Pancreas (tissue), 10 donors: ENCODE measurements at regions not wholly inside any gene's neighbourhood (a gene's known extent, or its start where the extent isn't known, plus 50 kb on each side); places are given as distances from the start of the nearest gene placed in this dataset.

Source experiments
- ATAC-seq, 4 donors: fragments of 200-7000 bp; cut with Tn5 transposase; one replicate each; pipeline versions ENCODE4 v1.8.0 to v1.9.1; 2020; ENCODE audit warnings: mild to moderate bottlenecking in 4 of 4, moderate library complexity in 4 of 4
- DNase-seq, 6 donors: peaks; one replicate each; pipeline ENCODE4 v3.0.0-alpha.2; 2020
- FAIRE-seq: peaks from 2 replicates; lab custom pipeline; 2012; peaks lifted over from hg19 to GRCh38; lab: Jason Lieb, UNC
- H3K27ac ChIP-seq, 4 donors: fragments of 200-600 bp; sonication (generic); 1 replicate in 3 of 4; 2 replicates in 1 of 4; pipeline versions ENCODE4 v1.5.0 to v1.8.0; 2020
- H3K27me3 ChIP-seq, 4 donors: fragments of 200-600 bp; one replicate each; pipeline ENCODE4 v1.8.0; 2021
- H3K36me3 ChIP-seq, 3 donors: fragments of 200-600 bp; sonication (generic) in 1 of 3; one replicate each; pipeline versions ENCODE4 v1.5.0 to v1.8.0; 2020 to 2021
- H3K4me1 ChIP-seq, 3 donors: fragments of 200-600 bp; one replicate each; pipeline ENCODE4 v1.8.0; 2021
- H3K4me3 ChIP-seq, 4 donors: fragments of 200-600 bp; sonication (generic) in 2 of 4; one replicate each; pipeline versions ENCODE4 v1.5.0 to v1.8.0; 2020 to 2021
- H3K9me3 ChIP-seq, 4 donors: fragments of 200-600 bp; one replicate each; pipeline ENCODE4 v1.8.0; 2021
- WGBS, 2 donors: extraction: QIAGEN DNeasy Blood & Tissue Kit; methylation state at CpG; one replicate each; pipeline ENCODE4 v1.1.7; 2013; 5-methylcytosine and 5-hydroxymethylcytosine counted together
- intact Hi-C, 3 donors: fragments of 100-400 bp; cut with DNase I; formaldehyde crosslinking; loops; one replicate each; pipeline versions ENCODE4 v1.11.1 to v1.14.2; 2022
- TF ChIP-seq, protein P1 (sequence below), 4 donors: fragments of 200-600 bp; sonication (generic) in 3 of 4; IDR thresholded peaks; one replicate each; pipeline versions ENCODE4 v1.5.0 to v1.8.0; 2021; ENCODE audit warnings: antibody characterized with exemption in 4 of 4
- donor health status: healthy with polysubstance abuse.
- donor health status: DM: no; HTN: no; CAD: no; lungs with moderate emphysema.
- donor health status: DM: no; HTN: no; CAD: no.
- donor health status: control.
- donor health status: control.
- donor health status: Bipolar disorder and iron deficiency.
- donor health status: DM: yes; HTN: yes; CAD: no.
- donor health status: DM: no; HTN: no; CAD: no.
- donor health status: DM: no; HTN: no; CAD: no.
- donor health status: DM: yes; HTN: yes; CAD: no.

DNA sequence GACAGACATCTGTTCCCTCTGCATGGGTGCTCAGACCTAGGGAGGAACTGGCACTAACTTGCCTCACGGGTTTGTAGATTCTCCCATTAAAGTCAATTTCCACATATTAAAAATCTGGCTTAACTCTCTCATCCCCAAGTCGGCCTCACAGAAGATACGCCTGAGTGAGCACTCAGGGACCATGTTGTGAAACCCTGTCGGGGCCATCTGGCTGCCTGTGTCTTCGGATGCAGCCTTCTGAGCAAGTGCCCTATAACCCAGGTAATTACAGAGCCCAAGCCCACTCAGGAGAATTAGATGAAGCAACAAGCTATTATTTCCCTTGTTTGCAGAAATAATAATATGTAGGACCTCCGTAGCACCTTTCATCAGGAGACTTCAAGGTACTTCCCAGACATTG, 219.3 kb upstream of the GLI3 start:
- Histone ChIP-seq H3K9me3 (no peaks in the 10 kb centered on the region), H3K36me3 (no peaks in the 10 kb centered on the region), H3K4me3 (no peak overlapping the region), H3K4me1 (no peaks in the 10 kb centered on the region), H3K27me3 (no peaks in the 10 kb centered on the region), H3K27ac (no peak overlapping the region)
- FAIRE-seq (no peak), ATAC-seq (no peak), DNase-seq (no peak)
- WGBS, 2 donors: 50 to 76% methylated on average over 6 of the region's 6 CpGs
- intact Hi-C loops: no loop called here
- TF ChIP-seq, protein P1, sequence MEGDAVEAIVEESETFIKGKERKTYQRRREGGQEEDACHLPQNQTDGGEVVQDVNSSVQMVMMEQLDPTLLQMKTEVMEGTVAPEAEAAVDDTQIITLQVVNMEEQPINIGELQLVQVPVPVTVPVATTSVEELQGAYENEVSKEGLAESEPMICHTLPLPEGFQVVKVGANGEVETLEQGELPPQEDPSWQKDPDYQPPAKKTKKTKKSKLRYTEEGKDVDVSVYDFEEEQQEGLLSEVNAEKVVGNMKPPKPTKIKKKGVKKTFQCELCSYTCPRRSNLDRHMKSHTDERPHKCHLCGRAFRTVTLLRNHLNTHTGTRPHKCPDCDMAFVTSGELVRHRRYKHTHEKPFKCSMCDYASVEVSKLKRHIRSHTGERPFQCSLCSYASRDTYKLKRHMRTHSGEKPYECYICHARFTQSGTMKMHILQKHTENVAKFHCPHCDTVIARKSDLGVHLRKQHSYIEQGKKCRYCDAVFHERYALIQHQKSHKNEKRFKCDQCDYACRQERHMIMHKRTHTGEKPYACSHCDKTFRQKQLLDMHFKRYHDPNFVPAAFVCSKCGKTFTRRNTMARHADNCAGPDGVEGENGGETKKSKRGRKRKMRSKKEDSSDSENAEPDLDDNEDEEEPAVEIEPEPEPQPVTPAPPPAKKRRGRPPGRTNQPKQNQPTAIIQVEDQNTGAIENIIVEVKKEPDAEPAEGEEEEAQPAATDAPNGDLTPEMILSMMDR (IDR thresholded peaks at IDR 0.05): no peak

DNA sequence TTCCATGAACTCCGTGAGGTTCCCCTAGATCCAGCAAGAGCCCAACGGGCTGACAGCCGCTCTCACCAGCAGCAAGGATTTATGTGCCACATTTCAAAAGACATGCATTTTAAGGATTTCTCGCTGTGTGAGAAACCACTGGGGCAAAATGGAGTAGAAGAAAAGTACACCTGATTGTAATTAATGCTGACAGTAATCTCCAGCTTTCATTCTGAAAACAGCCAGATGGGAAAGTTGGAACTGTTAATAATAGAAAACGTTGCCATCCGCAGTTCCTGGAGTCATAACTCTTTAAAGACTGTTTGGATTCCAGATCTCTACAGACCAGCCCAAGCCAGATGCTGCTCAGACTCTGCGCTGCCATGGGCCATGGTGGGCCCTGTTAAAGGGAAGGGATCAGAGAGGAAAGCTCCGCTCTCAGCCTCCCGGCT, 216.9 kb upstream of the GLI3 start:
- H3K4me1 ChIP-seq: no peaks in the 10 kb centered on the region
- intact Hi-C loops: no loop called here
- ATAC-seq (no peak), FAIRE-seq (no peak), DNase-seq (no peak)
- H3K27ac ChIP-seq: no peak overlapping the region
- WGBS, 2 donors: 65 to 73% methylated on average over 9 of the region's 9 CpGs
- no peaks in the 10 kb centered on the region for H3K36me3 ChIP-seq
- no peaks in the 10 kb centered on the region for H3K9me3 ChIP-seq
- no peaks in the 10 kb centered on the region for H3K27me3 ChIP-seq
- TF ChIP-seq, protein P1 (IDR thresholded peaks at IDR 0.05): no peak
- no peak overlapping the region for H3K4me3 ChIP-seq

DNA sequence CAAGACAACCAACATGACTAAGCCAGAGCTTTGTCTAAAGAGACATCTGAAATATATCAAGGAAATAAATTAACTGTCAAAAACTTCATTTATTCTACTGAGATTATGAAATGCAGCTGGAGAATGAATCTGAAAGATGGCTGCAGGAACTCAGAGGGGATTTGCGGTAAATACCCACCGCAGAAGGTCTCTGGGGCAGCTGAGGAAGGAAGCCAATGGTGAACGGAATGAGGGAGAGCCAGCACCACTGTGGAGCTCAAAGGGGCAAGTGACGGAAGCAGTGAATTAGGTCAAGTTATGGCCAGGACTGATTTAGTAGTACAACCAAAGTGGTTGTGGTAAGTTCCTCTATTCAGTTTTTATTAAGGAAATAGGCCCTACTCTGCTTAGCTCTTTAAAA, 215.3 kb upstream of the GLI3 start:
- Histone ChIP-seq H3K27ac (no peak overlapping the region), H3K27me3 (no peaks in the 10 kb centered on the region), H3K4me3 (no peak overlapping the region), H3K9me3 (no peaks in the 10 kb centered on the region), H3K4me1 (no peaks in the 10 kb centered on the region), H3K36me3 (no peaks in the 10 kb centered on the region)
- ATAC-seq (no peak), DNase-seq (no peak), FAIRE-seq (no peak)
- 70 to 80% methylated on average over 4 of the region's 4 CpGs for WGBS, 2 donors
- TF ChIP-seq, protein P1 (IDR thresholded peaks at IDR 0.05): no peak
- intact Hi-C loops: no loop called here

DNA sequence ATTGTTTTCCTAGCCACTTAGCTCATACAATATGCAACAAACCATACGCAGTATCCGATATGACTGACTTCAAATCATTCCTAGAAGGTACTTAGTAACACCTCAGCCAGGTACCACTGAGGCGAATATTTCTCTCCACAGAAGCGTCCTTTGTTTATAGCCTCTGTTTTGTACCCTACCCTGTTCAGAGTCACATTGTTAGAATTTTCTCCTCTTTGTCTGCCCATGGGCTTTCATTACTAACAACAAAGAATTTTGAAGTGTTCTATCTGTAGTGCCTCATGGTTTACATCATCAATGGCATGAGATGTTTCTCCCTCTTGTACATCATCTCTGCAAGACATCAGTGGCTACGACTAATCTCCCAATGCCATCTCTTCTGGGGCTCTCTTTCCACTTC, 212.4 kb upstream of the GLI3 start:
- ATAC-seq (no peak), DNase-seq (no peak), FAIRE-seq (no peak)
- no peaks in the 10 kb centered on the region for H3K4me1 ChIP-seq
- H3K27ac ChIP-seq: no peak overlapping the region
- WGBS, 2 donors: 62 to 68% methylated on average over 5 of the region's 5 CpGs
- H3K9me3 ChIP-seq: no peaks in the 10 kb centered on the region
- TF ChIP-seq, protein P1 (IDR thresholded peaks at IDR 0.05): no peak
- H3K36me3 ChIP-seq: no peaks in the 10 kb centered on the region
- H3K4me3 ChIP-seq: no peak overlapping the region
- H3K27me3 ChIP-seq: no peaks in the 10 kb centered on the region
- intact Hi-C loops: no loop called here

DNA sequence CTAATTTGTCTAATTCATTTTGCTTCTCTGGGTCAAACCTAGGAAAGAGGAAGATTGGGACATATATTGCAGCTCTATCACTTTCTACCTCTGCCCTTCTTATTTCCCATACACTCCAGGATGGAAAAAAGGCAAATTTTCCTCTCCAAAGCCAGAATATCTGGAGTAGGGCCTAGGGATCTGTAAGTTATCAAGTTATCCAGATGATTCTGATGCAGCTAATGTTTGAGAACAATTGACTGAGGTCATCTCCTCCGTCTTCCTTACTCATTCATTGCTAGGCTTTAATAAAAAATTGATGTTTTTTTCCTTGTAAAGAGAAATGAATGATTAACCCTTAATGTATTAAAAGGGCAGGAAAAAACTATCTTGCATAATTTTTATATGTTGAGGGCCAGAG, 211.9 kb upstream of the GLI3 start:
- H3K9me3 ChIP-seq: no peaks in the 10 kb centered on the region
- WGBS, 2 donors: 19 to 41% methylated on average over 1 of the region's 1 CpG
- ATAC-seq: no peak
- no peak overlapping the region for H3K27ac ChIP-seq
- no peaks in the 10 kb centered on the region for H3K4me1 ChIP-seq
- no peak for DNase-seq
- FAIRE-seq: no peak
- H3K27me3 ChIP-seq: no peaks in the 10 kb centered on the region
- intact Hi-C loops: no loop called here
- no peaks in the 10 kb centered on the region for H3K36me3 ChIP-seq
- TF ChIP-seq, protein P1 (IDR thresholded peaks at IDR 0.05): no peak
- no peak overlapping the region for H3K4me3 ChIP-seq
